ENCODE measurements at regions not wholly inside any gene's neighbourhood (a gene's known extent, or its start where the extent isn't known, plus 50 kb on each side); places are given as distances from the start of the nearest gene placed in this dataset.

GRCh38 chr7:94062372-94062771 is 58.2 kb upstream of the BET1 start:
- TF ChIP-seq CTCF (IDR thresholded peaks at IDR 0.05; ENCODE audit: low read depth, low read length, missing control alignments), result no peak
- no peak overlapping the region for H3K4me3 ChIP-seq (ENCODE audit: low read depth, low read length)
- no peak for DNase-seq (ENCODE audit: low read depth)

GRCh38 chr7:94064541-94065191 is 60.5 kb upstream of the BET1 start:
- no peak overlapping the region for H3K4me3 ChIP-seq (ENCODE audit: low read depth, low read length)
- TF ChIP-seq CTCF (IDR thresholded peaks at IDR 0.05; ENCODE audit: low read depth, low read length, missing control alignments), result no peak
- DNase-seq (ENCODE audit: low read depth), result no peak

- no peak for DNase-seq (ENCODE audit: low read depth)
- no peak for TF ChIP-seq CTCF (IDR thresholded peaks at IDR 0.05; ENCODE audit: low read depth, low read length, missing control alignments)
- no peak overlapping the region for H3K4me3 ChIP-seq (ENCODE audit: low read depth, low read length)
Observed at GRCh38 chr7:94067047-94067446, 62.9 kb upstream of the BET1 start.

GRCh38 chr7:94067506-94067905 is 63.4 kb upstream of the BET1 start:
- TF ChIP-seq CTCF (IDR thresholded peaks at IDR 0.05; ENCODE audit: low read depth, low read length, missing control alignments), result no peak

GRCh38 chr7:94069162-94069739 is 65.1 kb upstream of the BET1 start:
- no peak for TF ChIP-seq CTCF (IDR thresholded peaks at IDR 0.05; ENCODE audit: low read depth, low read length, missing control alignments)
- no peak for DNase-seq (ENCODE audit: low read depth)
- H3K4me3 ChIP-seq (ENCODE audit: low read depth, low read length), result no peak overlapping the region

More at GRCh38 chr7:94067506-94067905, 63.4 kb upstream of the BET1 start:
- no peak overlapping the region for H3K4me3 ChIP-seq (ENCODE audit: low read depth, low read length)
- no peak for DNase-seq (ENCODE audit: low read depth)

GRCh38 chr7:94080551-94080950 is 76.4 kb upstream of the BET1 start:
- no peak for DNase-seq (ENCODE audit: low read depth)
- H3K4me3 ChIP-seq (ENCODE audit: low read depth, low read length), result no peak overlapping the region
- TF ChIP-seq CTCF (IDR thresholded peaks at IDR 0.05; ENCODE audit: low read depth, low read length, missing control alignments), result no peak

GRCh38 chr7:94082126-94082525 is 78.0 kb upstream of the BET1 start:
- DNase-seq (ENCODE audit: low read depth), result no peak
- H3K4me3 ChIP-seq (ENCODE audit: low read depth, low read length), result no peak overlapping the region
- no peak for TF ChIP-seq CTCF (IDR thresholded peaks at IDR 0.05; ENCODE audit: low read depth, low read length, missing control alignments)
